ENCODE measurements at regions not wholly inside any gene's neighbourhood (a gene's known extent, or its start where the extent isn't known, plus 50 kb on each side); places are given as distances from the start of the nearest gene placed in this dataset.
A peak's percentile ranks its signal among the peaks of the same experiment; 100 is the strongest.

GRCh38 chr2:226338825-226339224, 460.8 kb downstream of the IRS1 start:
- no peaks in the 10 kb centered on the region for H4K20me1 ChIP-seq (ENCODE audit: insufficient read depth, low read length)
- no peaks in the 10 kb centered on the region for H3K27me3 ChIP-seq (ENCODE audit: insufficient read depth, low read length, poor library complexity)
- H3K36me3 ChIP-seq (ENCODE audit: insufficient read depth, low read length) = no peaks in the 10 kb centered on the region
- TF ChIP-seq EZH2 (IDR thresholded peaks at IDR 0.05; ENCODE audit: borderline replicate concordance, low read depth, low read length, severe bottlenecking) = no peak
- TF ChIP-seq, protein P1, sequence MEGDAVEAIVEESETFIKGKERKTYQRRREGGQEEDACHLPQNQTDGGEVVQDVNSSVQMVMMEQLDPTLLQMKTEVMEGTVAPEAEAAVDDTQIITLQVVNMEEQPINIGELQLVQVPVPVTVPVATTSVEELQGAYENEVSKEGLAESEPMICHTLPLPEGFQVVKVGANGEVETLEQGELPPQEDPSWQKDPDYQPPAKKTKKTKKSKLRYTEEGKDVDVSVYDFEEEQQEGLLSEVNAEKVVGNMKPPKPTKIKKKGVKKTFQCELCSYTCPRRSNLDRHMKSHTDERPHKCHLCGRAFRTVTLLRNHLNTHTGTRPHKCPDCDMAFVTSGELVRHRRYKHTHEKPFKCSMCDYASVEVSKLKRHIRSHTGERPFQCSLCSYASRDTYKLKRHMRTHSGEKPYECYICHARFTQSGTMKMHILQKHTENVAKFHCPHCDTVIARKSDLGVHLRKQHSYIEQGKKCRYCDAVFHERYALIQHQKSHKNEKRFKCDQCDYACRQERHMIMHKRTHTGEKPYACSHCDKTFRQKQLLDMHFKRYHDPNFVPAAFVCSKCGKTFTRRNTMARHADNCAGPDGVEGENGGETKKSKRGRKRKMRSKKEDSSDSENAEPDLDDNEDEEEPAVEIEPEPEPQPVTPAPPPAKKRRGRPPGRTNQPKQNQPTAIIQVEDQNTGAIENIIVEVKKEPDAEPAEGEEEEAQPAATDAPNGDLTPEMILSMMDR (IDR thresholded peaks at IDR 0.05; ENCODE audit: borderline replicate concordance, extremely low read depth, low read length, poor library complexity, severe bottlenecking) = no peak
- no peak overlapping the region for H3K4me2 ChIP-seq (ENCODE audit: insufficient read depth, low read length)
- no peaks in the 10 kb centered on the region for H3K9me3 ChIP-seq (ENCODE audit: insufficient read depth, low read length, severe bottlenecking)
- H3K4me3 ChIP-seq (ENCODE audit: low read depth in 1 of 2, low read length in 2 of 2) = no peak overlapping the region
- no peak overlapping the region for H2AFZ ChIP-seq (ENCODE audit: low read depth, low read length)
- ATAC-seq (ENCODE audit: insufficient read depth, low read depth) (no peak), DNase-seq (no peak)
- no peak overlapping the region for H3K9ac ChIP-seq (ENCODE audit: low read depth, low read length)
- no peaks in the 10 kb centered on the region for H3K79me2 ChIP-seq (ENCODE audit: insufficient read depth, low read length)
- no peaks in the 10 kb centered on the region for H3K4me1 ChIP-seq (ENCODE audit: insufficient read depth, low read length)
- H3K27ac ChIP-seq (ENCODE audit: low read length) = no peak overlapping the region

DNA sequence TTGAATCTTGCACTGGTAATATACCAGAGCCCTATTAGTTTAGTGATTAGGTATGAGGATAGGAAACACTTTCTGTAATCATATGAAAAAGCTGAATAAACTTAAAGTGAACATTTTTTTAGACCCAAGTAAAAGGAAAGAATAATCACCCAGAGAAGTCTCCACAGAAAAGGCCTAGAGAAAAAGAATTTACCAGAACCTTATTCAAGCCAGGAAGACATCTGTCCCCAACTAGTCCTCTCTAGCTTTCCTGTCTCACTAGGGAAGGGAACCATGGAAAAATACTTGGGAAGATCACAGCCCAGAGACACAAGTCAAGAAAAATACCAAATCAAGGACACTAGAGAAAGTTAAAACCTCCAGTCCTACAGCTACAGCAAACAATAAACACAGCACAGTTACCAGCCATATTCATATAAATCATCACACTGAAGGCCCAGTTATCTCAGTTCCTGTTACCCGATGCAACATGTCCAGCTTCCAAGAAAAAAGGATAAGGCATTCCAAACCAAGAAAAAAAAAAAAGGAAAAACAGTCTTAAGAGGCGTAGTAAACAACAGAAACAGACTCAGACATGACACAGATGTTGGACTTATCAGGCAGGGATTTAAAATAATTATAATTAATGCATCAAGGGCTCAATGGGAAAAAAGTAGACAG, 461.5 kb downstream of the IRS1 start:
- H3K9ac ChIP-seq (ENCODE audit: low read depth, low read length) = no peak overlapping the region
- H3K4me3 ChIP-seq (ENCODE audit: low read depth in 1 of 2, low read length in 2 of 2) = no peak overlapping the region
- no peaks in the 10 kb centered on the region for H4K20me1 ChIP-seq (ENCODE audit: insufficient read depth, low read length)
- no peaks in the 10 kb centered on the region for H3K79me2 ChIP-seq (ENCODE audit: insufficient read depth, low read length)
- no peaks in the 10 kb centered on the region for H3K27me3 ChIP-seq (ENCODE audit: insufficient read depth, low read length, poor library complexity)
- TF ChIP-seq, protein P1 (IDR thresholded peaks at IDR 0.05; ENCODE audit: borderline replicate concordance, extremely low read depth, low read length, poor library complexity, severe bottlenecking) = no peak
- TF ChIP-seq EZH2 (IDR thresholded peaks at IDR 0.05; ENCODE audit: borderline replicate concordance, low read depth, low read length, severe bottlenecking) = no peak
- H3K36me3 ChIP-seq (ENCODE audit: insufficient read depth, low read length) = no peaks in the 10 kb centered on the region
- H3K4me1 ChIP-seq (ENCODE audit: insufficient read depth, low read length) = no peaks in the 10 kb centered on the region
- no peak overlapping the region for H2AFZ ChIP-seq (ENCODE audit: low read depth, low read length)
- no peak overlapping the region for H3K4me2 ChIP-seq (ENCODE audit: insufficient read depth, low read length)
- H3K9me3 ChIP-seq (ENCODE audit: insufficient read depth, low read length, severe bottlenecking) = no peaks in the 10 kb centered on the region
- DNase-seq (no peak), ATAC-seq (ENCODE audit: insufficient read depth, low read depth) (no peak)
- no peak overlapping the region for H3K27ac ChIP-seq (ENCODE audit: low read length)

DNA sequence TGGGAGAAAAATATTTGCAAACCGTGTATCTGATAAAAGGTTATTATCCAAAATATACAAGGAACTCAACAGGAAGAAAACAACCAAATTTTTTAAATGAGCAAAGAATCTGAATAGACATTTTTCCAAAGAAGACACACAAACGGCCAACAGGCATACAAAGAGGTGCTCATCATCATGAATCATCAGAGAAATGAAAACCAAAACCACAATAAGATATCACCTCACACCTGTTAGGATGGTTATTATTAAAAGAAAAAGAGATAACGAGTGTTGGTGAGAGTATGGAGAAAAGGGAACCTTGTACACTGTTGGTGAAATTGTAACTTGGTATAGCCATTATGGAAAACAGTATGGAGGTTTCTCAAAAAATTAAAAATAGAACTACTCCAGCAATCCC, 463.3 kb downstream of the IRS1 start:
- no peaks in the 10 kb centered on the region for H3K36me3 ChIP-seq (ENCODE audit: insufficient read depth, low read length)
- no peaks in the 10 kb centered on the region for H3K79me2 ChIP-seq (ENCODE audit: insufficient read depth, low read length)
- H2AFZ ChIP-seq (ENCODE audit: low read depth, low read length) = no peak overlapping the region
- DNase-seq (no peak), ATAC-seq (ENCODE audit: insufficient read depth, low read depth) (peak; percentile 76)
- no peak overlapping the region for H3K4me2 ChIP-seq (ENCODE audit: insufficient read depth, low read length)
- no peaks in the 10 kb centered on the region for H4K20me1 ChIP-seq (ENCODE audit: insufficient read depth, low read length)
- H3K9ac ChIP-seq (ENCODE audit: low read depth, low read length) = no peak overlapping the region
- H3K27ac ChIP-seq (ENCODE audit: low read length) = no peak overlapping the region
- TF ChIP-seq EZH2 (IDR thresholded peaks at IDR 0.05; ENCODE audit: borderline replicate concordance, low read depth, low read length, severe bottlenecking) = no peak
- TF ChIP-seq, protein P1 (IDR thresholded peaks at IDR 0.05; ENCODE audit: borderline replicate concordance, extremely low read depth, low read length, poor library complexity, severe bottlenecking) = no peak
- H3K27me3 ChIP-seq (ENCODE audit: insufficient read depth, low read length, poor library complexity) = no peaks in the 10 kb centered on the region
- H3K9me3 ChIP-seq (ENCODE audit: insufficient read depth, low read length, severe bottlenecking) = no peaks in the 10 kb centered on the region
- H3K4me1 ChIP-seq (ENCODE audit: insufficient read depth, low read length) = no peaks in the 10 kb centered on the region
- no peak overlapping the region for H3K4me3 ChIP-seq (ENCODE audit: low read depth in 1 of 2, low read length in 2 of 2)
